ENCODE measurements at regions not wholly inside any gene's neighbourhood (a gene's known extent, or its start where the extent isn't known, plus 50 kb on each side); places are given as distances from the start of the nearest gene placed in this dataset.

- Histone ChIP-seq H3K79me2 (ENCODE audit: control insufficient read depth, insufficient read depth, low read length) (no peaks in the 10 kb centered on the region), H3K9ac (replicated peaks; ENCODE audit: extremely low read depth, insufficient read depth, low read length) (no peak overlapping the region), H3K36me3 (ENCODE audit: control insufficient read depth in 2 of 2, extremely low read depth in 1 of 2, insufficient read depth in 2 of 2, low read length in 2 of 2) (no peaks in the 10 kb centered on the region), H3K4me2 (ENCODE audit: insufficient read depth, low read length) (no peak overlapping the region), H3K9me1 (replicated peaks; ENCODE audit: control insufficient read depth, extremely low read depth, insufficient read depth, low read length) (no peaks in the 10 kb centered on the region), H3K27ac (ENCODE audit: insufficient read depth, low read depth, low read length) (no peak overlapping the region), H3K4me3 (replicated peaks in 1 of 3; ENCODE audit: insufficient read depth in 1 of 3, low read depth in 1 of 3, low read length in 3 of 3) (no peak overlapping the region), H3K9me3 (replicated peaks; ENCODE audit: control insufficient read depth, insufficient read depth, low read length) (no peaks in the 10 kb centered on the region), H3K27me3 (ENCODE audit: control insufficient read depth in 2 of 2, insufficient read depth in 2 of 2, low read length in 2 of 2) (no peaks in the 10 kb centered on the region), H3K4me1 (ENCODE audit: control insufficient read depth, extremely low read depth, insufficient read depth, low read length) (no peaks in the 10 kb centered on the region), H2AFZ (ENCODE audit: low read depth, low read length) (no peak overlapping the region), H4K20me1 (replicated peaks; ENCODE audit: control insufficient read depth, extremely low read depth, insufficient read depth, low read length) (no peaks in the 10 kb centered on the region)
- CTCF ChIA-PET, result no interaction called here
- TF ChIP-seq POLR2AphosphoS5 (IDR thresholded peaks at IDR 0.05; ENCODE audit: insufficient read depth, low read depth, low read length) (no peak), JUN (IDR thresholded peaks at IDR 0.05; ENCODE audit: borderline replicate concordance, insufficient read depth, insufficient read length, low read depth) (no peak), EZH2 (IDR thresholded peaks at IDR 0.05; ENCODE audit: borderline replicate concordance, low read depth, low read length, severe bottlenecking) (no peak), CTCF (IDR thresholded peaks at IDR 0.05; ENCODE audit: extremely low read depth in 1 of 2, insufficient read depth in 1 of 2, low read depth in 1 of 2, low read length in 2 of 2) (no peak), POLR2A (IDR thresholded peaks at IDR 0.05; ENCODE audit: low read depth, low read length) (no peak), FOS (IDR thresholded peaks at IDR 0.05; ENCODE audit: borderline replicate concordance, insufficient read depth, low read length) (no peak), MYC (IDR thresholded peaks at IDR 0.05; ENCODE audit: low read depth, low read length) (no peak), GATA2 (IDR thresholded peaks at IDR 0.05; ENCODE audit: insufficient read depth, insufficient read length, low read depth, low read length) (no peak)
- TF ChIP-seq, protein P1, sequence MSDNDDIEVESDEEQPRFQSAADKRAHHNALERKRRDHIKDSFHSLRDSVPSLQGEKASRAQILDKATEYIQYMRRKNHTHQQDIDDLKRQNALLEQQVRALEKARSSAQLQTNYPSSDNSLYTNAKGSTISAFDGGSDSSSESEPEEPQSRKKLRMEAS (IDR thresholded peaks at IDR 0.05; ENCODE audit: insufficient read depth, insufficient read length), result no peak
- FAIRE-seq, result no peak
- no TSS peak for BruUV-seq (replicated peaks)
- intact Hi-C loops (cut with micrococcal nuclease) (no loop called here), dilution Hi-C loops (cut with MboI; ENCODE audit: extremely low pct_ligation_motif_present, low sequenced_read_pairs) (no loop called here)
- POLR2A ChIA-PET, result no interaction called here
- DNase-seq (ENCODE audit: low read depth, low spot score), result no peak
Observed at GRCh38 chr12:85679296-85679695, 156.9 kb downstream of the RASSF9 start.
